OCI-LY3 (cell line): ENCODE measurements at regions not wholly inside any gene's neighbourhood (a gene's known extent, or its start where the extent isn't known, plus 50 kb on each side); places are given as distances from the start of the nearest gene placed in this dataset.

Experiments
- EZH2phosphoT487 ChIP-seq: fragments of 200-600 bp; shearing (Covaris generic); IDR thresholded peaks from 2 replicates; pipeline ENCODE4 v1.6.1; 2018; ENCODE audit warnings: antibody characterized with exemption, mixed run types, low read depth
- TF ChIP-seq, protein P1 (sequence below): fragments of 200-600, 300-600 bp; sonication (generic); IDR thresholded peaks from 2 replicates; pipeline ENCODE4 v1.5.1; 2014; ENCODE audit warnings: antibody characterized with exemption, low read length, low read depth

DNA sequence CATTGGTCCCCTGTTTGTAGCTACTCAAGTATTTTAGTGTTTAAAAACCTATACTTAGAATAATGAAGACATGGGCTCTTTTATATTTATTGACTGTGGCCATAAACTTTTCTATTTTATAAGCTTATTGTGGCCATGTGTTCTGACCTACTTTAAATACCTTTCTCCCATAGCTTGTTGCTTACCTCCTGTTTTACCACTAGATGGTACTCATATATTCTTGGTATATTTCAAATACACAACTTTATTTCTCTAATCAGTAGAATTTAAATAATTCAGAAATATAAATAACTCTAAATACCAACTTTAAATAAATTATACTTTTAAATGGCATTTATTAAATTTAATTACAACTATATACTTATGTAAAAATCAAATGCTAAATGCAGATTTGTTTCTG lies 498.0 kb downstream of the PRDM9 start:
- TF ChIP-seq, protein P1, sequence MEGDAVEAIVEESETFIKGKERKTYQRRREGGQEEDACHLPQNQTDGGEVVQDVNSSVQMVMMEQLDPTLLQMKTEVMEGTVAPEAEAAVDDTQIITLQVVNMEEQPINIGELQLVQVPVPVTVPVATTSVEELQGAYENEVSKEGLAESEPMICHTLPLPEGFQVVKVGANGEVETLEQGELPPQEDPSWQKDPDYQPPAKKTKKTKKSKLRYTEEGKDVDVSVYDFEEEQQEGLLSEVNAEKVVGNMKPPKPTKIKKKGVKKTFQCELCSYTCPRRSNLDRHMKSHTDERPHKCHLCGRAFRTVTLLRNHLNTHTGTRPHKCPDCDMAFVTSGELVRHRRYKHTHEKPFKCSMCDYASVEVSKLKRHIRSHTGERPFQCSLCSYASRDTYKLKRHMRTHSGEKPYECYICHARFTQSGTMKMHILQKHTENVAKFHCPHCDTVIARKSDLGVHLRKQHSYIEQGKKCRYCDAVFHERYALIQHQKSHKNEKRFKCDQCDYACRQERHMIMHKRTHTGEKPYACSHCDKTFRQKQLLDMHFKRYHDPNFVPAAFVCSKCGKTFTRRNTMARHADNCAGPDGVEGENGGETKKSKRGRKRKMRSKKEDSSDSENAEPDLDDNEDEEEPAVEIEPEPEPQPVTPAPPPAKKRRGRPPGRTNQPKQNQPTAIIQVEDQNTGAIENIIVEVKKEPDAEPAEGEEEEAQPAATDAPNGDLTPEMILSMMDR: peak; percentile 28
- TF ChIP-seq EZH2phosphoT487: no peak
